HUES64 (cell line): ENCODE measurements at regions not wholly inside any gene's neighbourhood (a gene's known extent, or its start where the extent isn't known, plus 50 kb on each side); places are given as distances from the start of the nearest gene placed in this dataset.
A peak's percentile ranks its signal among the peaks of the same experiment; 100 is the strongest.
"Not testable (repeated sequence)": the region's sequence is repeated elsewhere in the genome, so short reads cannot be mapped to it uniquely, and the experiment has no call there.

Source experiments
- H3K27ac ChIP-seq: 2 replicates; pipeline ENCODE4 v1.7.0; 2013; ENCODE audit warnings: low read depth, low read length, inconsistent platforms
- H3K27me3 ChIP-seq: 2 replicates; pipeline ENCODE4 v1.6.1; 2013; ENCODE audit warnings: mild to moderate bottlenecking, low read length; ENCODE audit not compliant: insufficient read depth
- H3K36me3 ChIP-seq: 2 replicates; pipeline ENCODE4 v1.6.1; 2013; ENCODE audit warnings: mild to moderate bottlenecking, low read length; ENCODE audit not compliant: insufficient read depth
- H3K4me1 ChIP-seq: 2 replicates; pipeline ENCODE4 v1.6.1; 2013; ENCODE audit warnings: mild to moderate bottlenecking, low read length, moderate library complexity; ENCODE audit not compliant: insufficient read depth
- H3K4me3 ChIP-seq: 2 replicates; pipeline ENCODE4 v1.5.1; 2013; ENCODE audit warnings: mild to moderate bottlenecking, low read length, moderate library complexity
- H3K9ac ChIP-seq: 2 replicates; pipeline ENCODE4 v1.6.1; 2013; ENCODE audit warnings: mild to moderate bottlenecking, low read depth, low read length
- H3K9me3 ChIP-seq: 2 replicates; pipeline ENCODE4 v1.6.1; 2013; ENCODE audit warnings: low read depth, low read length; ENCODE audit not compliant: insufficient read depth
- WGBS: fragments of 150-250, 120-280 bp; methylation state at CpG from one replicate; pipeline ENCODE4 v1.1.7; 2013; ENCODE audit warnings: missing lambda C conversion rate; 5-methylcytosine and 5-hydroxymethylcytosine counted together

- Histone ChIP-seq H3K36me3 (no peaks in the 10 kb centered on the region), H3K4me1 (no peaks in the 10 kb centered on the region), H3K27ac (no peak overlapping the region), H3K4me3 (no peak overlapping the region), H3K9ac (no peak overlapping the region), H3K27me3 (no peaks in the 10 kb centered on the region), H3K9me3 (no peaks in the 10 kb centered on the region)
- 98% methylated on average over 3 of the region's 3 CpGs for WGBS
Measured at GRCh38 chr14:26293909-26294308, 303.9 kb downstream of the NOVA1 start.

DNA sequence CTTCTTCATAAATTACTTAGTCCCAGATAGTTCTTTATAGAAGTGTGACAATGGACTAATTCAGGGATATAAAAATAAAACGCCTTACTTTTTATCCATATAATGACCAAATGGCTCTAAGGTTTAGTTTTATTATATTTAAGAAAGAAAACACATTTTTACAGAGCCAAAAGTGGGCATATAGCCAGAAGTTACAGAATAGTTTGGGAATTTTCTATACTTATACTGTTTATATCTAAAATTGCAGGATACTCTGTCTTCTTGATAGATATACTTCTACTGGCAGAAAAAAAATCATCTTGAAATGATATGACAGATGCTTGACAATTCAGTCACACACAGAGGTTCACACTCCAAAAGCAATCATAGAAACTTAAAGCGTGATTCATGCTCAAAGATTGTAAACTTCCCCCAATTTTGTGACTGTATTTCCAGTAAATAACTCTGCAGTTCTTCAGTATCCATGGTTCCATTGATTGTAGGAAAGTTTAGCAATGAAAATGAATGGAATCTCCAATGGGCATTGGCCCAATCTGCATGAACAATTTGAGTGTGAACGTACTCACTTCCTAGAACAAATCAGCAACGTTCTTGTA is 307.8 kb downstream of the NOVA1 start:
- WGBS, result 62% methylated on average over 3 of the region's 4 CpGs
- no peak overlapping the region for H3K9ac ChIP-seq
- no peak overlapping the region for H3K4me3 ChIP-seq
- H3K27ac ChIP-seq, result no peak overlapping the region
- H3K27me3 ChIP-seq, result no peaks in the 10 kb centered on the region
- no peaks in the 10 kb centered on the region for H3K36me3 ChIP-seq
- peaks cover 3% of the 10 kb centered on the region; the same call in 1 of the 2 replicates for H3K4me1 ChIP-seq
- no peaks in the 10 kb centered on the region for H3K9me3 ChIP-seq

GRCh38 chr14:26286913-26287205 is 311.0 kb downstream of the NOVA1 start:
- no CpG with 5 or more reads among the region's 1 CpG for WGBS
- Histone ChIP-seq H3K27me3 (no peaks in the 10 kb centered on the region), H3K4me1 (peaks cover 17% of the 10 kb centered on the region; the same call in 1 of the 2 replicates), H3K27ac (no peak overlapping the region), H3K9me3 (no peaks in the 10 kb centered on the region), H3K4me3 (no peak overlapping the region), H3K36me3 (no peaks in the 10 kb centered on the region), H3K9ac (no peak overlapping the region)

DNA sequence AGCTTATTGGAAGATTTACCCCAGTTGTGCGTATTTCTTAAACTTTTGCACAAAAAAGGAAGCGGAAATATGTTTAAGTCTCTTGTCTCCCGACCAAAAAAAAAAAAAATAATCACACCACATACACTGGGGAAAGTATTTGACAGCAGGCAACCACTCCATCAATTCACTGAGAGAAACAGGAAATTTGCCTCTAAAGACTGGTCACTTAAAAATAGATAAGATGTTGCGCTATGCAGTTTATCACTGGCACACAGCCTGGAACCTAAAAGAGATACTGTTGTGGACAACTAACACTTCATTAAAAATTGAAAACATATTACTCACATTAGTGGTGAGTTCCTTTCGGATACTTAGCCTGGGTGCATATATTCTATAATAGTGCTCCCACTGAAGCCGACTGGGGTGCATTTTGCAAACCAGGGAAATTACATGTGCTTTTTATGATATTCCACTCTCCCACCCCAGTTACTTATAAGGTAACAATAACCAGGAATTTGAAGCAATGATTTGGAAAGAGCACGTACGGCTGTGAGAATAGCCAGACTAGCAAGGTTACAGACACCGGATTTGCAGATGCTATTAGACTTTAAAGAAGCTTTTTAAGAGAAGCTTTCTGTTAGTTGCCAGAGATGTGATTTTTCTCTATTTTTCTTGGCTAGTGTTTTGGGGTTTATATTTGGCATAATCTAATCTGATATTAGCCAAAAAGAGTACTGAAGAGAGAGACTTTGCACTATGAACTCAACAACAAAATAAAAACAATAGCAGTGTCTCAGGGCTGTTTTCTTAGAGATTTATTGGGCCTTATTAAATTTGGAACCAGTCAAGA is 311.5 kb downstream of the NOVA1 start:
- Histone ChIP-seq H3K4me3 (no peak overlapping the region), H3K4me1 (peaks cover 22% of the 10 kb centered on the region), H3K9ac (no peak overlapping the region), H3K27ac (no peak overlapping the region), H3K36me3 (no peaks in the 10 kb centered on the region), H3K9me3 (no peaks in the 10 kb centered on the region), H3K27me3 (no peaks in the 10 kb centered on the region)
- 95% methylated on average over 9 of the region's 9 CpGs for WGBS

DNA sequence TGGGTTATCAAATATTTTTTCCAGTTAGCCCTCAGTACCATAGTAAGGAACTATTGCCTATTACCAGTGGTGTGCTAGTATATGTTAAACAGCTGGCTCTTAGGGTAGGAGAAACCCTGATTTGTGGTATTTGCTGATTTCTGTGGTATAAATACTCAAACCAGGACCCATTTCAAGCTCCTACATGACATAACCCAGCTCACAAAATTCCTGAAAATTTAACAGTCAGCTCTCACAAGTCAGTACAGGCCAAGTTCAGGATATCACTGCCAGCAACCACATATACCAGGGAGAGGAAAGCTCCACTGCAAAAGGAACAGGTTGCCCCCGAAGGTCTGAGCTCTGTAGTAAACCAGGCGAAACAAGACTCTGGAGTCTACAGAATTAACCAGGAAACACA is 315.3 kb downstream of the NOVA1 start:
- WGBS, result 89% methylated on average over 2 of the region's 2 CpGs
- Histone ChIP-seq H3K4me1 (peaks cover 25% of the 10 kb centered on the region), H3K4me3 (no peak overlapping the region), H3K9me3 (no peaks in the 10 kb centered on the region), H3K27ac (no peak overlapping the region), H3K9ac (no peak overlapping the region), H3K27me3 (no peaks in the 10 kb centered on the region), H3K36me3 (no peaks in the 10 kb centered on the region)

DNA sequence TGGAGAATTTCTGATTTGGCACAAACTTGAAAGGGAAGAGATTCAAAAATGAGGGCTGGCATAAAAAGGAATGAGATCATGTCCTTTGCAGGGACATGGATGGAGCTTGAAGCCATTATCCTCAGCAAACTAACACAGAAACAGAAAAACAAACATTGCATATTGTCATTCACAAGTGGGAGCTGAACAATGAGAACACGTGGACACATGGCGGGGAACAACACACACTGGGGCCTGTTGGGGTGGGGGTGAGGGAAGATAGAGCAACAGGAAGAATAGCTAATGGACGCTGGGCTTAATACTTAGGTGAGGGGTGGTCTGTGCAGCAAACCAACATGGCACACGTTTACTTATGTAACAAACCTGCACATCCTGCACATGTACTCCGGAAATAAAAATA is 315.8 kb downstream of the NOVA1 start:
- peaks cover 25% of the 10 kb centered on the region for H3K4me1 ChIP-seq
- H3K36me3 ChIP-seq, H3K9me3 ChIP-seq, H3K9ac ChIP-seq, H3K27me3 ChIP-seq, H3K4me3 ChIP-seq: not testable (repeated sequence)
- peak overlapping the region; percentile 20; the same call in 1 of the 2 replicates for H3K27ac ChIP-seq
- 82% methylated on average over 5 of the region's 5 CpGs for WGBS

- Histone ChIP-seq H3K9me3 (no peaks in the 10 kb centered on the region), H3K36me3 (no peaks in the 10 kb centered on the region), H3K9ac (no peak overlapping the region), H3K27ac (peak overlapping the region; percentile 28; the same call in 1 of the 2 replicates), H3K27me3 (no peaks in the 10 kb centered on the region), H3K4me3 (no peak overlapping the region), H3K4me1 (peaks cover 22% of the 10 kb centered on the region)
- WGBS, result 83% methylated on average over 3 of the region's 5 CpGs
Measured at GRCh38 chr14:26281280-26281998, 316.4 kb downstream of the NOVA1 start.

DNA sequence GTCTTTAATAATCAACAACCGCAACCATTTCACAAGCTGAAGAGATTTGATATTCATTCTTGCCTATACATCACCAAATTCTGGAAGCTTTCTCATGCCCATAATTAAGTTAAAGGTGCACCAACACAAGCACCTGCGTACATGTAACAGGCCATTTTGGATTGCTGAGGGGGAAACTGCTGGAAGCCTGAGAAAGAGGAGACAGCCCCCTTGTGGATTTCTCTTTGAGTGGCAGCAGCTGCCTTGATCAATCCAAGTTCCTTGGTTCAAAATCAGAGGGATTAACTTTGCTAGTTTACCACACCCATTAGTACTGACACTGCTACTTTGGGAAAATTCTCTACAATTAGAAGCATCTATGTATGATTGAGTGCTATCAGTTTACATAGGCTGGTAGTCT is 321.1 kb downstream of the NOVA1 start:
- H3K9me3 ChIP-seq, result no peaks in the 10 kb centered on the region
- WGBS, result 72% methylated on average over 2 of the region's 2 CpGs
- no peak overlapping the region for H3K4me3 ChIP-seq
- no peak overlapping the region for H3K9ac ChIP-seq
- H3K27me3 ChIP-seq, result no peaks in the 10 kb centered on the region
- H3K27ac ChIP-seq, result no peak overlapping the region
- peaks cover 7% of the 10 kb centered on the region for H3K4me1 ChIP-seq
- no peaks in the 10 kb centered on the region for H3K36me3 ChIP-seq

DNA sequence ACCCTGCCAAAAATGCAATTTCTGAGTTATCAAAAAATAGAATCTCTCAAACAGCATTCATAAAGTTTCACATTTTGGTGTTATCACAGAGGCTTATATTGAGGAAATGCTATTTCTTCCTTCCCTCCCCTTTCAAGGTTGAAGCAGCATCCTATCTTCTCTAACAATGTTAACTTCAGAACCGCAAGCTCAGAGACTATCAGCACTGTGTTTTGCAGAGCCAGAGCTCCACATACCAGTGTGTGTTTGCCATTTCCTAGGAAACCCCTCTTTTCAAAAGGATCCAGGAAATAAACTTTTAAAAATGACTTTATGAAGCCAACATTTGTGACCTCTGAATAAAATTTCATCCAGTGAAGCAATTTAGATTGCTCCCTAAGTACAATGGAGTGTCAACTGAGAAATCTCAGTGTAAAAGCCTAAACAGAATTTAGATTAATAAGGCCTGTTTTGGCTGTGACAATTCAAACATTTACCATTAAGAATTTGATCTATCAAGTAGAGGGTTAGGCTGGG is 332.6 kb downstream of the NOVA1 start:
- 88% methylated on average over 1 of the region's 1 CpG for WGBS
- H3K9me3 ChIP-seq, result no peaks in the 10 kb centered on the region
- peaks cover 20% of the 10 kb centered on the region for H3K4me1 ChIP-seq

GRCh38 chr14:26261368-26262122 is 336.3 kb downstream of the NOVA1 start:
- peak overlapping the region; percentile 82 for H3K27ac ChIP-seq
- peaks cover 8% of the 10 kb centered on the region for H3K9me3 ChIP-seq
- peaks cover 20% of the 10 kb centered on the region for H3K4me1 ChIP-seq
- no peak overlapping the region for H3K4me3 ChIP-seq
- no peaks in the 10 kb centered on the region for H3K36me3 ChIP-seq
- WGBS, result 35% methylated on average over 1 of the region's 1 CpG
- H3K9ac ChIP-seq, result 0 out of 2 replicates have a peak overlapping the region, but pooled peaks have one; percentile 37
- no peaks in the 10 kb centered on the region for H3K27me3 ChIP-seq

More for the DNA sequence above, 332.6 kb downstream of the NOVA1 start:
- Histone ChIP-seq H3K9ac (no peak overlapping the region), H3K4me3 (no peak overlapping the region), H3K36me3 (no peaks in the 10 kb centered on the region), H3K27ac (no peak overlapping the region), H3K27me3 (no peaks in the 10 kb centered on the region)
